Left ventricle myocardium inferior (tissue), 1 donor: ENCODE measurements at regions not wholly inside any gene's neighbourhood (a gene's known extent, or its start where the extent isn't known, plus 50 kb on each side); places are given as distances from the start of the nearest gene placed in this dataset.
A peak's percentile ranks its signal among the peaks of the same experiment; 100 is the strongest.

Experiments used
- DNase-seq: peaks from one replicate; pipeline ENCODE4 v3.0.0-alpha.2; 2020
- H3K27ac ChIP-seq: fragments of 200-600 bp; replicated peaks from 2 replicates; pipeline ENCODE4 v1.8.0; 2021
- H3K27me3 ChIP-seq: fragments of 200-600 bp; 2 replicates; pipeline ENCODE4 v1.8.0; 2021; ENCODE audit warnings: low read depth
- H3K36me3 ChIP-seq: fragments of 200-600 bp; 2 replicates; pipeline ENCODE4 v1.8.0; 2021
- H3K4me1 ChIP-seq: fragments of 200-600 bp; 2 replicates; pipeline ENCODE4 v1.8.0; 2021
- H3K4me3 ChIP-seq: fragments of 200-600 bp; 2 replicates; pipeline ENCODE4 v1.8.0; 2021; ENCODE audit warnings: mild to moderate bottlenecking, moderate library complexity
- H3K9me3 ChIP-seq: fragments of 200-600 bp; replicated peaks from 2 replicates; pipeline ENCODE4 v1.8.0; 2021
- CTCF ChIP-seq: fragments of 200-600 bp; IDR thresholded peaks from 2 replicates; pipeline ENCODE4 v1.8.0; 2021; ENCODE audit warnings: antibody characterized with exemption, mild to moderate bottlenecking, borderline replicate concordance
- intact Hi-C: fragments of 100-400 bp; cut with micrococcal nuclease; formaldehyde crosslinking; loops from one replicate; pipeline ENCODE4 v1.11.0; 2022
- donor health status: DM: no; HTN: yes; CAD: no; lungs with severe emphysema.

- no peak overlapping the region for H3K27ac ChIP-seq
- intact Hi-C loops = no loop called here
- no peak for TF ChIP-seq CTCF
- no peaks in the 10 kb centered on the region for H3K36me3 ChIP-seq
- H3K9me3 ChIP-seq = no peaks in the 10 kb centered on the region
- no peak overlapping the region for H3K4me3 ChIP-seq
- H3K4me1 ChIP-seq = no peaks in the 10 kb centered on the region
- H3K27me3 ChIP-seq = peaks cover 9% of the 10 kb centered on the region
- DNase-seq = no peak
These were observed 103.9 kb upstream of the CBLN2 start for GRCh38 chr18:72648079-72648478.

- H3K27ac ChIP-seq = no peak overlapping the region
- intact Hi-C loops = no loop called here
- TF ChIP-seq CTCF = no peak
- no peaks in the 10 kb centered on the region for H3K36me3 ChIP-seq
- H3K4me1 ChIP-seq = no peaks in the 10 kb centered on the region
- no peaks in the 10 kb centered on the region for H3K9me3 ChIP-seq
- peak overlapping the region; percentile 6 for H3K4me3 ChIP-seq
- no peak for DNase-seq
- peaks cover 10% of the 10 kb centered on the region for H3K27me3 ChIP-seq
These were observed 96.4 kb upstream of the CBLN2 start for GRCh38 chr18:72640557-72640956.

- intact Hi-C loops = no loop called here
- H3K4me1 ChIP-seq = no peaks in the 10 kb centered on the region
- no peak overlapping the region for H3K4me3 ChIP-seq
- no peak for TF ChIP-seq CTCF
- no peaks in the 10 kb centered on the region for H3K36me3 ChIP-seq
- H3K27me3 ChIP-seq = peaks cover 10% of the 10 kb centered on the region
- H3K9me3 ChIP-seq = no peaks in the 10 kb centered on the region
- no peak overlapping the region for H3K27ac ChIP-seq
- no peak for DNase-seq
These were observed 94.2 kb upstream of the CBLN2 start for GRCh38 chr18:72638376-72638775.

GRCh38 chr18:72637721-72638120 is 93.6 kb upstream of the CBLN2 start:
- Histone ChIP-seq H3K4me1 (no peaks in the 10 kb centered on the region), H3K27ac (no peak overlapping the region), H3K4me3 (no peak overlapping the region), H3K36me3 (no peaks in the 10 kb centered on the region), H3K27me3 (peaks cover 8% of the 10 kb centered on the region), H3K9me3 (no peaks in the 10 kb centered on the region)
- intact Hi-C loops = no loop called here
- no peak for DNase-seq
- TF ChIP-seq CTCF = no peak

GRCh38 chr18:72637299-72637698 is 93.2 kb upstream of the CBLN2 start:
- H3K27me3 ChIP-seq = peaks cover 5% of the 10 kb centered on the region
- H3K9me3 ChIP-seq = no peaks in the 10 kb centered on the region
- H3K36me3 ChIP-seq = no peaks in the 10 kb centered on the region
- no peaks in the 10 kb centered on the region for H3K4me1 ChIP-seq
- TF ChIP-seq CTCF = no peak
- no peak overlapping the region for H3K27ac ChIP-seq
- H3K4me3 ChIP-seq = no peak overlapping the region
- DNase-seq = no peak
- intact Hi-C loops = no loop called here

- intact Hi-C loops = no loop called here
These were observed 92.5 kb upstream of the CBLN2 start for GRCh38 chr18:72636611-72637010.

More at GRCh38 chr18:72636611-72637010, 92.5 kb upstream of the CBLN2 start:
- Histone ChIP-seq H3K36me3 (no peaks in the 10 kb centered on the region), H3K27me3 (peaks cover 5% of the 10 kb centered on the region), H3K9me3 (no peaks in the 10 kb centered on the region), H3K27ac (no peak overlapping the region), H3K4me1 (no peaks in the 10 kb centered on the region), H3K4me3 (no peak overlapping the region)
- TF ChIP-seq CTCF = no peak
- no peak for DNase-seq
